BE2C (cell line): ENCODE measurements at regions not wholly inside any gene's neighbourhood (a gene's known extent, or its start where the extent isn't known, plus 50 kb on each side); places are given as distances from the start of the nearest gene placed in this dataset.
"Not testable (repeated sequence)": the region's sequence is repeated elsewhere in the genome, so short reads cannot be mapped to it uniquely, and the experiment has no call there.

ENCODE experiments used
- DNase-seq: peaks from one replicate; pipeline ENCODE4 v3.0.0-alpha.2; 2020
- H3K27me3 ChIP-seq: fragments of 250-450 bp; sonication (Bioruptor Pico); 2 replicates; pipeline ENCODE4 v1.5.1; 2020; ENCODE audit warnings: mild to moderate bottlenecking
- H3K36me3 ChIP-seq: fragments of 250-450 bp; sonication (Bioruptor Pico); 2 replicates; pipeline ENCODE4 v1.5.1; 2020; ENCODE audit warnings: mild to moderate bottlenecking
- H3K4me1 ChIP-seq: fragments of 250-450 bp; sonication (Bioruptor Pico); 2 replicates; pipeline ENCODE4 v1.5.1; 2020
- H3K4me3 ChIP-seq: 2 replicates; pipeline ENCODE4 v1.5.1; 2011; ENCODE audit warnings: low read depth, low read length
- H3K9me3 ChIP-seq: fragments of 250-450 bp; sonication (Bioruptor Pico); 2 replicates; pipeline ENCODE4 v1.5.1; 2020
- TF ChIP-seq, protein P1 (sequence below): IDR thresholded peaks from 2 replicates; pipeline ENCODE4 v1.5.1; 2012; ENCODE audit warnings: mild to moderate bottlenecking, low read depth, low read length

DNA sequence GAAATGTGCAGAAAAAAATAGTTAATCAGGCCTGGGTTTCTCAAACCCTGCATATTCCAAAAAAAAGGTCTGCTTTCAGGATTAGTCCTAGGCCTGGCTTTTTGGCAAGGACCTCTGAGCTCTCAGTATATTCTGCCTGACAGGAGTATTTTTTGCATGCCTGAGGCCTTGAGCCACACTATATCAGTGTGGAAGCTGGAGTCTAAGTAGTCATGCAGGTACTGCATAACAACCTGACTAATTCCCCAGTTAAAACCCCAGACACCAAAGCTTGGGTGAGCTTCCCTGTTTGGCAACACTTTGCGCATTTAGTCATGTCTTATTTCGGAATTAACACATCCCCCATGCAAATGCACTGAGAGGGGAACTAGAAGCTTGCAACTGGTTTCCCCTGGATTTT is 359.5 kb downstream of the CETN3 start:
- Histone ChIP-seq H3K27me3 (no peaks in the 10 kb centered on the region), H3K9me3 (no peaks in the 10 kb centered on the region; the same call in none of the 2 replicates), H3K36me3 (no peaks in the 10 kb centered on the region), H3K4me1 (no peaks in the 10 kb centered on the region), H3K4me3 (no peak overlapping the region)
- TF ChIP-seq, protein P1, sequence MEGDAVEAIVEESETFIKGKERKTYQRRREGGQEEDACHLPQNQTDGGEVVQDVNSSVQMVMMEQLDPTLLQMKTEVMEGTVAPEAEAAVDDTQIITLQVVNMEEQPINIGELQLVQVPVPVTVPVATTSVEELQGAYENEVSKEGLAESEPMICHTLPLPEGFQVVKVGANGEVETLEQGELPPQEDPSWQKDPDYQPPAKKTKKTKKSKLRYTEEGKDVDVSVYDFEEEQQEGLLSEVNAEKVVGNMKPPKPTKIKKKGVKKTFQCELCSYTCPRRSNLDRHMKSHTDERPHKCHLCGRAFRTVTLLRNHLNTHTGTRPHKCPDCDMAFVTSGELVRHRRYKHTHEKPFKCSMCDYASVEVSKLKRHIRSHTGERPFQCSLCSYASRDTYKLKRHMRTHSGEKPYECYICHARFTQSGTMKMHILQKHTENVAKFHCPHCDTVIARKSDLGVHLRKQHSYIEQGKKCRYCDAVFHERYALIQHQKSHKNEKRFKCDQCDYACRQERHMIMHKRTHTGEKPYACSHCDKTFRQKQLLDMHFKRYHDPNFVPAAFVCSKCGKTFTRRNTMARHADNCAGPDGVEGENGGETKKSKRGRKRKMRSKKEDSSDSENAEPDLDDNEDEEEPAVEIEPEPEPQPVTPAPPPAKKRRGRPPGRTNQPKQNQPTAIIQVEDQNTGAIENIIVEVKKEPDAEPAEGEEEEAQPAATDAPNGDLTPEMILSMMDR = no peak
- no peak for DNase-seq

DNA sequence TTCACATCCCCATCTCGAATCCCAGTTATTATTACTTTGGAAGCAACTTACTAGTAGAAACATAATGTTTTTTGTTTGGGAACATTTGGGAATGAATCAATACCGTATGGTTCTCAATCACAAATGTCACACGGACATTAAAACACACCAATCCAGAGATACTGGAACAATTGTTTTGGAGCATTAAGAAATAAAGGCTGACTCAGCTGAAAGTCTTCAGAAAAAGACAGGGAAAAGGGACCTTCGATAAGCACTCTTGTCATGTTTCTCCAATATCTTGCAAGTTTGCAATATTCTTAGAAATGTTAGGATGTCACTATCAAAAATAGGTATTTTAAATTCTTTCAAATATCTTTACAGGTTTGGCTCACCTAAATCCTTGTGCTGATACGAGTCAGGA is 362.4 kb downstream of the CETN3 start:
- Histone ChIP-seq H3K27me3 (no peaks in the 10 kb centered on the region), H3K36me3 (no peaks in the 10 kb centered on the region), H3K4me1 (no peaks in the 10 kb centered on the region), H3K4me3 (no peak overlapping the region), H3K9me3 (no peaks in the 10 kb centered on the region; the same call in 1 of the 2 replicates)
- TF ChIP-seq, protein P1 = no peak
- DNase-seq = no peak

GRCh38 chr5:90040082-90040481 is 369.5 kb downstream of the CETN3 start:
- DNase-seq, H3K27me3 ChIP-seq, H3K36me3 ChIP-seq, H3K4me1 ChIP-seq, H3K9me3 ChIP-seq, H3K4me3 ChIP-seq: not testable (repeated sequence)

- DNase-seq = no peak
- TF ChIP-seq, protein P1 = no peak
- Histone ChIP-seq H3K4me3 (no peak overlapping the region), H3K36me3 (no peaks in the 10 kb centered on the region), H3K27me3 (no peaks in the 10 kb centered on the region), H3K4me1 (no peaks in the 10 kb centered on the region), H3K9me3 (no peaks in the 10 kb centered on the region)
Measured at GRCh38 chr5:90037646-90038045, 371.9 kb downstream of the CETN3 start.

DNA sequence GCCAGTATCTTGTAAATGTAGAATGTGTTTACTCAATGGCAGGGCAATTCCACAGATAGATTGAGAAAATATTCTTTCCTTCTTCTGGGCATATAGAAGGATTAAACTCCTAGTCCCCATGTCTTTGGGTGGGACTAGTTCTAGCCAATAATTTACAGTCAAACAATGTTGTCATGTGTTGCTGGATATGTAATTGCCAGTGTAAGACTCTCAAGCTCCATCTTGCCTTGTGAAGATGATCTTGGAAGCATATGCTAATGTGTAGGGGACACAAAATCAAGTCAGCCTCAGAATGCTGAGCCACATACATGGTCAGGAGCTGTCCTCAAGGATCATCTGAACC is 386.9 kb downstream of the CETN3 start:
- Histone ChIP-seq H3K9me3 (no peaks in the 10 kb centered on the region), H3K4me3 (no peak overlapping the region), H3K36me3 (no peaks in the 10 kb centered on the region), H3K27me3 (peaks cover 4% of the 10 kb centered on the region; the same call in 1 of the 2 replicates), H3K4me1 (no peaks in the 10 kb centered on the region)
- no peak for DNase-seq
- TF ChIP-seq, protein P1 = no peak

DNA sequence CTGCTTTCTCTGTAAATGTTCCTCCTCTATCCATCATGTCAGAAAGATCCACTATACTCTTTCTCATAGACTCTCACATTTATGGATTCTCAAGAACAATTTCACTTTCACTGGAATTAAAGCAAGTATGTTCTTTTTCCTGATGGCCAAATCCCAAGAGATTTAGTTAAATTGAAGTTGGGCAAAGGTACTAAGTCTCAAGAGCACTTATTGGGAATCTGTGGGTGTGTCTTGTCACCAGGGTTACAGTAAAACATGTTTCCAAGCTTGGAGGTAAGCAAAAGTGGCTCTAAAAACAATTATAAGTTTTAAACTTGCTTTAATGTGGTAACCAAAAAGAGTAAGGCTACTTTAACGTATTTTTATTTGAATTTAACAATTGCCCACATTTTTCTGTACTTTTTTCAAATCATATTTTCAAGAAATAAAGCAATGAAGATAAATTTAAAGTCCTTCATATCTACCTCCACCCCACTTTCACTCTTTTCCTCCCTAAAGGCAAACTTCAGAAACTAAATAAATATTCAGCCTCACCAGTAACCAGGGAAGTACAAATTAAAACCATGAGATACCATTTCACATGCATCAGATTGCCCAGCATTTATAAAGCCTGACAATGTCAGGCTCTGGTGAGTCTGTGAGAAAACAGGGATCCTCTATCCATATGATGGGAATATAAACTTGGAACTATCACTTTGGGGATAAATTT is 387.4 kb downstream of the CETN3 start:
- no peaks in the 10 kb centered on the region for H3K36me3 ChIP-seq
- TF ChIP-seq, protein P1 = no peak
- H3K9me3 ChIP-seq = no peaks in the 10 kb centered on the region
- no peaks in the 10 kb centered on the region for H3K4me1 ChIP-seq
- no peak overlapping the region for H3K4me3 ChIP-seq
- no peak for DNase-seq
- H3K27me3 ChIP-seq = no peaks in the 10 kb centered on the region; the same call in 1 of the 2 replicates
